Esophagus muscularis mucosa (tissue), 4 donors: ENCODE measurements at regions not wholly inside any gene's neighbourhood (a gene's known extent, or its start where the extent isn't known, plus 50 kb on each side); places are given as distances from the start of the nearest gene placed in this dataset.

Source experiments
- EP300 ChIP-seq: sonication (generic); formaldehyde crosslinking; IDR thresholded peaks from one replicate; pipeline ENCODE4 v1.6.1; 2017; ENCODE audit warnings: antibody characterized with exemption
- POLR2A ChIP-seq: fragments of 450-650 bp; IDR thresholded peaks from one replicate; pipeline ENCODE4 v1.6.1; 2017; ENCODE audit warnings: antibody characterized with exemption, moderate library complexity, mild to moderate bottlenecking, low read depth
- POLR2AphosphoS5 ChIP-seq, 2 donors: sonication (generic); formaldehyde crosslinking; IDR thresholded peaks; one replicate each; pipeline ENCODE4 v1.6.1; 2017; ENCODE audit warnings: antibody characterized with exemption in 2 of 2
- TF ChIP-seq, protein P1 (sequence below), 3 experiments: fragments of 200-600 bp in 2 of 3; fragments of 450-650 bp in 1 of 3; sonication (generic) in 2 of 3; IDR thresholded peaks; one replicate each; pipeline ENCODE4 v1.5.1; 2017 to 2019; ENCODE audit warnings: antibody characterized with exemption in 3 of 3, mild to moderate bottlenecking in 2 of 3, moderate library complexity in 1 of 3

DNA sequence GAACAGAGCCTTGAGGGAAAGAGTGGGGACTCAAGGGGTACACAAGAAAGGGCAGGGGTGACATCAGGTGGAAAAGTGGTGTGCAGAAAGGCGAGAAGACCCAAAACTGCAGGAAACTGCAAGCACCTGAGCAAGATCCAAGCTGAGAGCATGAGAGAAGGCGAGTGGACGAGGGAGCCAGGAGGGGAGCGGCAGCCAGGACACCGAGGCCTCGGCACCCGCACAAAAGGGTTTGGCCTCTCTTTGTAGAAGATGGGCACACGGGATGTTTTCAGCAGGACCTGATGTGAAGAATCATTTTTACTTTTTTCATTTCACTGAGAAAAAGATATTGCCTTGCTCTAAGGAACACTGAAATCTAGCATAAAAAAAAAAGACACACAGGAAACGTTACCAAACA is 82.1 kb upstream of the FOXQ1 start:
- TF ChIP-seq, protein P1, sequence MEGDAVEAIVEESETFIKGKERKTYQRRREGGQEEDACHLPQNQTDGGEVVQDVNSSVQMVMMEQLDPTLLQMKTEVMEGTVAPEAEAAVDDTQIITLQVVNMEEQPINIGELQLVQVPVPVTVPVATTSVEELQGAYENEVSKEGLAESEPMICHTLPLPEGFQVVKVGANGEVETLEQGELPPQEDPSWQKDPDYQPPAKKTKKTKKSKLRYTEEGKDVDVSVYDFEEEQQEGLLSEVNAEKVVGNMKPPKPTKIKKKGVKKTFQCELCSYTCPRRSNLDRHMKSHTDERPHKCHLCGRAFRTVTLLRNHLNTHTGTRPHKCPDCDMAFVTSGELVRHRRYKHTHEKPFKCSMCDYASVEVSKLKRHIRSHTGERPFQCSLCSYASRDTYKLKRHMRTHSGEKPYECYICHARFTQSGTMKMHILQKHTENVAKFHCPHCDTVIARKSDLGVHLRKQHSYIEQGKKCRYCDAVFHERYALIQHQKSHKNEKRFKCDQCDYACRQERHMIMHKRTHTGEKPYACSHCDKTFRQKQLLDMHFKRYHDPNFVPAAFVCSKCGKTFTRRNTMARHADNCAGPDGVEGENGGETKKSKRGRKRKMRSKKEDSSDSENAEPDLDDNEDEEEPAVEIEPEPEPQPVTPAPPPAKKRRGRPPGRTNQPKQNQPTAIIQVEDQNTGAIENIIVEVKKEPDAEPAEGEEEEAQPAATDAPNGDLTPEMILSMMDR (IDR thresholded peaks at IDR 0.05): no peak
- TF ChIP-seq POLR2AphosphoS5 (IDR thresholded peaks at IDR 0.05): no peak
- no peak for TF ChIP-seq EP300
- no peak for TF ChIP-seq POLR2A
